ENCODE measurements at regions not wholly inside any gene's neighbourhood (a gene's known extent, or its start where the extent isn't known, plus 50 kb on each side); places are given as distances from the start of the nearest gene placed in this dataset.

GRCh38 chr16:79293836-79294460 is 306.6 kb downstream of the MAF start:
- H2BK5ac ChIP-seq (ENCODE audit: low read depth, low read length, poor library complexity, severe bottlenecking): no peak overlapping the region
- no peak overlapping the region for H3K4me3 ChIP-seq (ENCODE audit: insufficient read depth, low read depth, low read length)
- ATAC-seq (ENCODE audit: low read depth) (no peak), DNase-seq (no peak)
- TF ChIP-seq MAFK (IDR thresholded peaks at IDR 0.05; ENCODE audit: low read depth, low read length): no peak
- no peak for TF ChIP-seq POLR2A (IDR thresholded peaks at IDR 0.05; ENCODE audit: low read depth, low read length)
- no peak for TF ChIP-seq MAZ (IDR thresholded peaks at IDR 0.05; ENCODE audit: borderline replicate concordance, low read depth, low read length)
- TF ChIP-seq RFX5 (IDR thresholded peaks at IDR 0.05; ENCODE audit: low read depth, low read length): no peak
- no peak for TF ChIP-seq SMC3 (IDR thresholded peaks at IDR 0.05; ENCODE audit: low read depth, low read length)
- TF ChIP-seq NFE2L2 (IDR thresholded peaks at IDR 0.05; ENCODE audit: low read depth, low read length): no peak
- TF ChIP-seq CEBPB (IDR thresholded peaks at IDR 0.05; ENCODE audit: low read depth, low read length): no peak
- TF ChIP-seq BHLHE40 (IDR thresholded peaks at IDR 0.05; ENCODE audit: low read depth, low read length): no peak
- TF ChIP-seq RCOR1 (IDR thresholded peaks at IDR 0.05; ENCODE audit: insufficient replicate concordance, low read length): no peak
- TF ChIP-seq USF2 (IDR thresholded peaks at IDR 0.05; ENCODE audit: low read depth, low read length): no peak
- no peak for TF ChIP-seq RAD21 (IDR thresholded peaks at IDR 0.05; ENCODE audit: low read length)
- no peak for TF ChIP-seq CTCF (conservative IDR thresholded peaks at IDR 0.05; ENCODE audit: low read depth, low read length)
- no peak for TF ChIP-seq CHD1 (IDR thresholded peaks at IDR 0.05; ENCODE audit: low read depth, low read length)
- no peak for TF ChIP-seq MXI1 (IDR thresholded peaks at IDR 0.05; ENCODE audit: borderline replicate concordance, low read depth, low read length)
- TF ChIP-seq ELK1 (IDR thresholded peaks at IDR 0.05; ENCODE audit: borderline replicate concordance, low read depth, low read length): no peak
- no peak for TF ChIP-seq FOS (IDR thresholded peaks at IDR 0.05; ENCODE audit: low read depth, low read length)
- H3K9ac ChIP-seq (ENCODE audit: low read depth, low read length): no peak overlapping the region
- H3K9me3 ChIP-seq (ENCODE audit: control insufficient read depth, insufficient read depth, low read length): peaks cover 21% of the 10 kb centered on the region
- no peak overlapping the region for H3K14ac ChIP-seq (replicated peaks; ENCODE audit: low read depth, low read length)
- no peak overlapping the region for H2AK9ac ChIP-seq (replicated peaks; ENCODE audit: low read depth, low read length, poor library complexity)
- WGBS, 2 experiments (ENCODE audit: extremely low coverage in 2 of 2, insufficient read length in 1 of 2): no CpG with 5 or more reads among the region's 4 CpGs
- H4K91ac ChIP-seq (ENCODE audit: insufficient read depth, low read depth, low read length): no peak overlapping the region
- H2BK120ac ChIP-seq (ENCODE audit: low read depth, low read length): no peak overlapping the region
- H3K79me1 ChIP-seq (ENCODE audit: low read depth in 1 of 2, low read length in 2 of 2): no peaks in the 10 kb centered on the region
- ChIA-PET CTCF (no interaction called here), POLR2A (ENCODE audit: unreplicated experiment) (no interaction called here)
- no peaks in the 10 kb centered on the region for H4K20me1 ChIP-seq (ENCODE audit: insufficient read depth, low read length)
- no peak overlapping the region for H3K27ac ChIP-seq (ENCODE audit: insufficient read depth, low read length)
- H3K18ac ChIP-seq (ENCODE audit: low read depth, low read length): no peak overlapping the region
- no TSS peak for BruUV-seq (replicated peaks)
- no peak overlapping the region for H3K4ac ChIP-seq (ENCODE audit: low read depth, low read length)
- H2BK20ac ChIP-seq (ENCODE audit: low read depth, low read length): no peak overlapping the region
- H3K23ac ChIP-seq (ENCODE audit: low read depth, low read length): no peak overlapping the region
- no peaks in the 10 kb centered on the region for H3K36me3 ChIP-seq (ENCODE audit: control insufficient read depth, insufficient read depth, low read length)
- no peak overlapping the region for H4K8ac ChIP-seq (ENCODE audit: low read depth in 2 of 2, low read length in 2 of 2)
- H3K9me1 ChIP-seq (ENCODE audit: insufficient read depth, low read length): no peaks in the 10 kb centered on the region
- no peaks in the 10 kb centered on the region for H3K4me1 ChIP-seq (ENCODE audit: control insufficient read depth, insufficient read depth, low read length)
- H3K4me2 ChIP-seq (ENCODE audit: low read depth, low read length): no peak overlapping the region
- no peak overlapping the region for H2BK15ac ChIP-seq (ENCODE audit: low read depth, low read length)
- no peaks in the 10 kb centered on the region for H3K27me3 ChIP-seq (ENCODE audit: control insufficient read depth, insufficient read depth, low read length)
- no peak overlapping the region for H2AFZ ChIP-seq (replicated peaks; ENCODE audit: low read length, poor library complexity)
- dilution Hi-C loops (cut with HindIII; ENCODE audit: low sequenced_read_pairs, unreplicated experiment): no loop called here
- no peak overlapping the region for H4K5ac ChIP-seq (ENCODE audit: low read depth, low read length)
- in situ Hi-C loops (cut with MboI; ENCODE audit: low sequenced_read_pairs): no loop called here
- no peak overlapping the region for H2AK5ac ChIP-seq (ENCODE audit: low read depth, low read length)
- intact Hi-C loops (cut with micrococcal nuclease): no loop called here
- no peak overlapping the region for H3K56ac ChIP-seq (ENCODE audit: extremely low read depth, insufficient read depth, low read length)
